ENCODE measurements at regions not wholly inside any gene's neighbourhood (a gene's known extent, or its start where the extent isn't known, plus 50 kb on each side); places are given as distances from the start of the nearest gene placed in this dataset.
A peak's percentile ranks its signal among the peaks of the same experiment; 100 is the strongest.

DNA sequence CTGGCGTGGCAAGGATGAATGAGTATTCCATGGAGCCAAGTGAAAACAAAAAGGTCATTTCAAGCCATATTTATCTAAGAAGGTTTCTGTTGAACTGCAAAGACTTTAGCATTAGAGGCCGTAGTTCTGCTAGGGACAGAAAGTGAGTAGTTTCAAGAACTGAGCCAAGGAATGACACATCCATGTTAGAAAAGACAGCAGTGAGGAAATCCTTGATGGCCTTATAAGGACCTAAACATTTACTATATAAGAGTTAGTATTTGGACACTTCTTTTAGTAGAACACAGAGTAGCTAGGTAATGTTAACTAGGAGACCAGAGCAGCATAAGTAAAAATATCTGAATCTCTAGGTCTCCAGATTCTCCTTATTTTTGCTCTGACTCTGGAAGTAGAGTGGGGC is 329.8 kb upstream of the SEMA3D start:
- Histone ChIP-seq H3K4me1 (ENCODE audit: insufficient read depth, low read length) (no peaks in the 10 kb centered on the region), H3K4me3 (ENCODE audit: low read length) (no peak overlapping the region), H3K9me3 (ENCODE audit: low read length) (no peaks in the 10 kb centered on the region), H3K27me3 (ENCODE audit: insufficient read depth, low read length, poor library complexity, severe bottlenecking) (no peaks in the 10 kb centered on the region), H3K27ac (ENCODE audit: low read depth, low read length) (no peak overlapping the region), H3K36me3 (ENCODE audit: insufficient read depth, low read length) (no peaks in the 10 kb centered on the region)
- no peak overlapping the region for H3K4me3 Mint-ChIP-seq
- no peaks in the 10 kb centered on the region for H3K27me3 Mint-ChIP-seq
- CTCF ChIA-PET = no interaction called here
- peaks cover 3 to 32% (median 6%) of the 10 kb centered on the region in 5 donors for H3K9me3 Mint-ChIP-seq
- H3K27ac Mint-ChIP-seq = no peak overlapping the region
- H3K4me1 Mint-ChIP-seq = no peaks in the 10 kb centered on the region
- no peaks in the 10 kb centered on the region for H3K36me3 Mint-ChIP-seq
- POLR2A ChIA-PET = no interaction called here
- no peak for DNase-seq

- Mint-ChIP-seq H3K4me3 (no peak overlapping the region), H3K4me1 (no peaks in the 10 kb centered on the region), H3K27ac (no peak overlapping the region), H3K9me3 (peaks cover 2 to 33% (median 15%) of the 10 kb centered on the region in 5 donors), H3K27me3 (no peaks in the 10 kb centered on the region), H3K36me3 (no peaks in the 10 kb centered on the region)
- ChIA-PET CTCF (no interaction called here), POLR2A (no interaction called here)
- no peaks in the 10 kb centered on the region for H3K27me3 ChIP-seq (ENCODE audit: insufficient read depth, low read length, poor library complexity, severe bottlenecking)
- H3K36me3 ChIP-seq (ENCODE audit: insufficient read depth, low read length) = no peaks in the 10 kb centered on the region
- DNase-seq = no peak
- no peak overlapping the region for H3K27ac ChIP-seq (ENCODE audit: low read depth, low read length)
- no peaks in the 10 kb centered on the region for H3K4me1 ChIP-seq (ENCODE audit: insufficient read depth, low read length)
- H3K4me3 ChIP-seq (ENCODE audit: low read length) = no peak overlapping the region
- no peaks in the 10 kb centered on the region for H3K9me3 ChIP-seq (ENCODE audit: low read length)
Measured at GRCh38 chr7:85512790-85513189, 325.9 kb upstream of the SEMA3D start.

- CTCF ChIA-PET = no interaction called here
- Mint-ChIP-seq H3K4me3 (no peak overlapping the region), H3K36me3 (no peaks in the 10 kb centered on the region), H3K4me1 (no peaks in the 10 kb centered on the region), H3K27me3 (no peaks in the 10 kb centered on the region), H3K9me3 (peaks cover 4 to 37% (median 12%) of the 10 kb centered on the region in 5 donors), H3K27ac (no peak overlapping the region)
- DNase-seq = no peak
- no peaks in the 10 kb centered on the region for H3K9me3 ChIP-seq (ENCODE audit: low read length)
- no peaks in the 10 kb centered on the region for H3K4me1 ChIP-seq (ENCODE audit: insufficient read depth, low read length)
- no peak overlapping the region for H3K27ac ChIP-seq (ENCODE audit: low read depth, low read length)
- POLR2A ChIA-PET = no interaction called here
- H3K36me3 ChIP-seq (ENCODE audit: insufficient read depth, low read length) = no peaks in the 10 kb centered on the region
- H3K4me3 ChIP-seq (ENCODE audit: low read length) = no peak overlapping the region
- no peaks in the 10 kb centered on the region for H3K27me3 ChIP-seq (ENCODE audit: insufficient read depth, low read length, poor library complexity, severe bottlenecking)
Measured at GRCh38 chr7:85510287-85510686, 323.4 kb upstream of the SEMA3D start.

GRCh38 chr7:85509476-85509875 is 322.6 kb upstream of the SEMA3D start:
- CTCF ChIA-PET = no interaction called here
- no peaks in the 10 kb centered on the region for H3K36me3 ChIP-seq (ENCODE audit: insufficient read depth, low read length)

GRCh38 chr7:85508642-85509410 is 322.0 kb upstream of the SEMA3D start:
- Mint-ChIP-seq H3K4me1 (no peaks in the 10 kb centered on the region), H3K27ac (no peak overlapping the region), H3K36me3 (no peaks in the 10 kb centered on the region), H3K9me3 (peaks cover 2 to 36% (median 9%) of the 10 kb centered on the region in 5 donors), H3K4me3 (no peak overlapping the region), H3K27me3 (no peaks in the 10 kb centered on the region)
- ChIA-PET CTCF (no interaction called here), POLR2A (no interaction called here)
- Histone ChIP-seq H3K27me3 (ENCODE audit: insufficient read depth, low read length, poor library complexity, severe bottlenecking) (no peaks in the 10 kb centered on the region), H3K36me3 (ENCODE audit: insufficient read depth, low read length) (no peaks in the 10 kb centered on the region), H3K4me3 (ENCODE audit: low read length) (no peak overlapping the region), H3K4me1 (ENCODE audit: insufficient read depth, low read length) (no peaks in the 10 kb centered on the region), H3K9me3 (ENCODE audit: low read length) (no peaks in the 10 kb centered on the region), H3K27ac (ENCODE audit: low read depth, low read length) (no peak overlapping the region)
- DNase-seq = no peak

More at GRCh38 chr7:85509476-85509875, 322.6 kb upstream of the SEMA3D start:
- Mint-ChIP-seq H3K9me3 (peaks cover 2 to 34% (median 9%) of the 10 kb centered on the region in 5 donors), H3K27ac (no peak overlapping the region), H3K4me1 (no peaks in the 10 kb centered on the region), H3K27me3 (no peaks in the 10 kb centered on the region), H3K4me3 (peak overlapping the region in 1 of 7 donors; percentile 26), H3K36me3 (no peaks in the 10 kb centered on the region)
- H3K9me3 ChIP-seq (ENCODE audit: low read length) = no peaks in the 10 kb centered on the region
- H3K4me3 ChIP-seq (ENCODE audit: low read length) = no peak overlapping the region
- no peak overlapping the region for H3K27ac ChIP-seq (ENCODE audit: low read depth, low read length)
- no peaks in the 10 kb centered on the region for H3K27me3 ChIP-seq (ENCODE audit: insufficient read depth, low read length, poor library complexity, severe bottlenecking)
- POLR2A ChIA-PET = no interaction called here
- no peak for DNase-seq
- H3K4me1 ChIP-seq (ENCODE audit: insufficient read depth, low read length) = no peaks in the 10 kb centered on the region

DNA sequence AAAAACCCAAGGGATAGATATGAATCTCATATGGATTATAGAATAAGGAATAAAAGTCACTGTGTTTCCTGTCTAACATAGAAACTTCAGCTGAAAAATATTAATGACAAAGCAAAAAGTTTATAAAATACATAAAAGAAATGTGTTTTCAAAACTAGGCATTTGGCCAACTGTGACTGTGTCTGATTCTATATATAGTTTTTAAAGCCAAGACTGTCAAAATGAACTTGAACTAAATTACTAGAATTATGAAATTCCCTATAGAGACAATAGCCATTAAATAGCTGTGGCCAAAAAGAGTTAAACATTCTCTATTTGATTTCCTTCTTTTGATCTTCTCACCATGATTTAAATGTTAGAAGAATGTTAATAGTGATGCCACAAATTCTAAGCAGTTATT is 311.2 kb upstream of the SEMA3D start:
- Histone ChIP-seq H3K27me3 (ENCODE audit: insufficient read depth, low read length, poor library complexity, severe bottlenecking) (no peaks in the 10 kb centered on the region), H3K9me3 (ENCODE audit: low read length) (no peaks in the 10 kb centered on the region), H3K4me1 (ENCODE audit: insufficient read depth, low read length) (no peaks in the 10 kb centered on the region), H3K27ac (ENCODE audit: low read depth, low read length) (no peak overlapping the region), H3K36me3 (ENCODE audit: insufficient read depth, low read length) (no peaks in the 10 kb centered on the region), H3K4me3 (ENCODE audit: low read length) (no peak overlapping the region)
- Mint-ChIP-seq H3K4me3 (no peak overlapping the region), H3K4me1 (no peaks in the 10 kb centered on the region), H3K27ac (no peak overlapping the region), H3K36me3 (peaks cover 0 to 1% (median 0%) of the 10 kb centered on the region in 3 donors), H3K27me3 (peaks cover 0 to 1% of the 10 kb centered on the region in 2 donors), H3K9me3 (peaks cover 4 to 20% (median 4%) of the 10 kb centered on the region in 5 donors)
- ChIA-PET CTCF (no interaction called here), POLR2A (no interaction called here)
- no peak for DNase-seq

DNA sequence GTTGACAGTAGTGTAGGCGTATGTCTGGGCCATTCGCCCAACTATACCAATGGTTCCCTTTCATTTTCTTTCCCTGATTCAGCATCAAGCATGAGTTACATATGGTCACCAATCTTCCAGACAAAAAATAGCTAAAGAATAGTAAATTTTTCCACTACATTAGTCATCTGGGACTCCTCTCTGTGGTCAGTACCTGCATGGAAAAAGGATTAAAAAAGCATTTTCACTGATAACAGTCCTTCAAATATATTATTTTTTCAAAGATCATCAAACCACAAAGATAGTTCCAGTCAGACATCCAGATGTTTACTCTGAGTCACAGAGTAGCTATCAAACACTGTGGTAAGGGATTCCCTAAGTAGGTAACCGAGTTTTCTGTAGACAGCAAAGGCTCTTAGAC is 302.6 kb upstream of the SEMA3D start:
- Histone ChIP-seq H3K4me3 (ENCODE audit: low read length) (no peak overlapping the region), H3K27ac (ENCODE audit: low read depth, low read length) (no peak overlapping the region), H3K9me3 (ENCODE audit: low read length) (no peaks in the 10 kb centered on the region), H3K4me1 (ENCODE audit: insufficient read depth, low read length) (no peaks in the 10 kb centered on the region), H3K27me3 (ENCODE audit: insufficient read depth, low read length, poor library complexity, severe bottlenecking) (no peaks in the 10 kb centered on the region), H3K36me3 (ENCODE audit: insufficient read depth, low read length) (no peaks in the 10 kb centered on the region)
- POLR2A ChIA-PET = no interaction called here
- Mint-ChIP-seq H3K4me3 (no peak overlapping the region), H3K9me3 (peaks cover 0 to 15% (median 2%) of the 10 kb centered on the region in 5 donors), H3K27me3 (peaks cover 0 to 1% of the 10 kb centered on the region in 2 donors), H3K27ac (no peak overlapping the region), H3K36me3 (no peaks in the 10 kb centered on the region), H3K4me1 (no peaks in the 10 kb centered on the region)
- CTCF ChIA-PET = no interaction called here
- DNase-seq = no peak

DNA sequence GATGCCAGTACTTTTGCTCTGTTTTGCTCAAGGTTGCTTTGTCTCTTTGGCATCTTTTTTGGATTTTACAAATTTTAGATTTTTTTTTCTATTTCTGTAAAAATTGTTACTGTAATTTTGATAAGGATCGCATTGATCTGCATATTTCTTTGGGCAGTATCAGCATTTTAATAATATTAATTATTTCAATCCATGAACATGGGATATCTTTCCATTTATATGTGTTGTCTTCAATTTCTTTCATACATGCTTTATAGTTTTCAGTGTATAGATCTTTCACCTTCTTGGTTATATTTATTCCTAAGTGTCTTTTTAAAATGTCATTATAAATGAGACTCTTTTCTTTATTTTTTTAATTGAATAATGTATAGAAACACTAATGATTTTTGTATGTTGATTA is 301.6 kb upstream of the SEMA3D start:
- no peak overlapping the region for H3K4me3 ChIP-seq (ENCODE audit: low read length)
- Mint-ChIP-seq H3K4me1 (no peaks in the 10 kb centered on the region), H3K4me3 (no peak overlapping the region), H3K36me3 (no peaks in the 10 kb centered on the region), H3K9me3 (peaks cover 0 to 13% (median 2%) of the 10 kb centered on the region in 5 donors), H3K27me3 (no peaks in the 10 kb centered on the region), H3K27ac (no peak overlapping the region)
- no peak for DNase-seq
- POLR2A ChIA-PET = no interaction called here
- H3K9me3 ChIP-seq (ENCODE audit: low read length) = no peaks in the 10 kb centered on the region
- no peaks in the 10 kb centered on the region for H3K27me3 ChIP-seq (ENCODE audit: insufficient read depth, low read length, poor library complexity, severe bottlenecking)
- CTCF ChIA-PET = no interaction called here
- no peaks in the 10 kb centered on the region for H3K4me1 ChIP-seq (ENCODE audit: insufficient read depth, low read length)
- no peaks in the 10 kb centered on the region for H3K36me3 ChIP-seq (ENCODE audit: insufficient read depth, low read length)
- H3K27ac ChIP-seq (ENCODE audit: low read depth, low read length) = no peak overlapping the region
